HCT116 (cell line): ENCODE measurements at regions not wholly inside any gene's neighbourhood (a gene's known extent, or its start where the extent isn't known, plus 50 kb on each side); places are given as distances from the start of the nearest gene placed in this dataset.

Experiments
- ATAC-seq: fragments of 200-7000 bp; cut with Tn5 transposase; 2 replicates; pipeline ENCODE4 v1.9.1; 2020; ENCODE audit warnings: mild to moderate bottlenecking, moderate library complexity
- BruUV-seq: library from RNA; stranded (reverse); fragments of 400-500 nt; replicated peaks from 2 replicates; lab custom pipeline; 2021; lab: Mats Ljungman, UMichigan
- CTCF ChIA-PET: fragments of 300-600 bp; sonication (Branson Sonifier 250); formaldehyde crosslinking; loops from one replicate; lab custom pipeline; 2021; ENCODE audit warnings: antibody characterized with exemption; lab: Charles Lee
- POLR2A ChIA-PET: fragments of 300-600, 350-600 bp; sonication (Branson Sonifier 250); formaldehyde crosslinking; loops from one replicate; lab custom pipeline; 2021; ENCODE audit warnings: antibody characterized with exemption; lab: Charles Lee
- RAD21 ChIA-PET, 2 experiments: fragments of 300-600 bp; sonication (Branson Sonifier 250); formaldehyde crosslinking; loops; one replicate each; lab custom pipeline; 2023; ENCODE audit warnings: low total read pairs in 2 of 2; ENCODE audit not compliant: uncharacterized antibody in 2 of 2, unreplicated experiment in 2 of 2, low non-redundant PET in 1 of 2; lab: Charles Lee
- DNase-seq: peaks from one replicate; pipeline ENCODE4 v3.0.0-alpha.2; 2010; ENCODE audit warnings: low read depth, low spot score
- H2AFZ ChIP-seq: fragments of 200-600 bp; shearing (Covaris generic), sonication (generic); 2 replicates; pipeline ENCODE4 v1.6.1; 2017; ENCODE audit warnings: low read depth, mixed run types, mixed read lengths, antibody characterized with exemption, low read length; ENCODE audit not compliant: poor library complexity, severe bottlenecking
- H3K27ac ChIP-seq: 2 replicates; pipeline ENCODE4 v1.5.1; 2012; ENCODE audit warnings: low read depth, low read length
- H3K27me3 ChIP-seq: fragments of 200-600 bp; sonication (generic); 2 replicates; pipeline ENCODE4 v1.6.1; 2016; ENCODE audit warnings: mixed run types, low read length, mixed read lengths; ENCODE audit not compliant: insufficient read depth
- H3K36me3 ChIP-seq, 2 experiments: fragments of 200-500 bp in 1 of 2; fragments of 200-600 bp in 1 of 2; sonication (Bioruptor generic) in 1 of 2; sonication (generic) in 1 of 2; 2 replicates each; pipeline versions ENCODE4 v1.5.1 to v1.6.1; 2014 to 2016; ENCODE audit warnings: low read length in 2 of 2, inconsistent platforms in 1 of 2, mixed read lengths in 1 of 2, mixed run types in 1 of 2; ENCODE audit not compliant: insufficient read depth in 2 of 2, control insufficient read depth in 1 of 2
- H3K4me1 ChIP-seq, 2 experiments: fragments of 200-600 bp in 1 of 2; sonication (generic) in 1 of 2; 2 replicates each; pipeline versions ENCODE4 v1.5.1 to v1.6.1; 2012 to 2017; ENCODE audit warnings: low read length in 2 of 2, inconsistent platforms in 1 of 2, mild to moderate bottlenecking in 1 of 2, mixed read lengths in 1 of 2, mixed run types in 1 of 2, moderate library complexity in 1 of 2; ENCODE audit not compliant: insufficient read depth in 2 of 2, control insufficient read depth in 1 of 2
- H3K4me2 ChIP-seq: fragments of 200-600 bp; sonication (generic); 2 replicates; pipeline ENCODE4 v1.6.1; 2017; ENCODE audit warnings: mixed run types, low read length, mixed read lengths
- H3K4me3 ChIP-seq, 2 experiments: fragments of 200-600 bp in 1 of 2; sonication (generic) in 1 of 2; replicated peaks in 1 of 2; 2 replicates each; pipeline ENCODE4 v1.5.1; 2011 to 2016; ENCODE audit warnings: low read length in 2 of 2, control low read depth in 1 of 2, low read depth in 1 of 2, mild to moderate bottlenecking in 1 of 2, mixed read lengths in 1 of 2, mixed run types in 1 of 2
- H3K79me2 ChIP-seq: fragments of 200-600 bp; sonication (generic); 2 replicates; pipeline ENCODE4 v1.6.1; 2017; ENCODE audit warnings: mild to moderate bottlenecking, mixed run types, low read length, moderate library complexity, mixed read lengths; ENCODE audit not compliant: insufficient read depth
- H3K9ac ChIP-seq: fragments of 200-600 bp; sonication (generic); 2 replicates; pipeline ENCODE4 v1.6.1; 2016; ENCODE audit warnings: low read length, mixed read lengths
- H3K9me2 ChIP-seq: fragments of 200-600 bp; sonication (generic), shearing (Covaris generic); 2 replicates; pipeline ENCODE4 v1.6.1; 2017; ENCODE audit warnings: mixed run types, mild to moderate bottlenecking, moderate library complexity; ENCODE audit not compliant: insufficient read depth
- H3K9me3 ChIP-seq, 2 experiments: fragments of 200-500 bp in 1 of 2; fragments of 200-600 bp in 1 of 2; sonication (Bioruptor generic) in 1 of 2; sonication (generic) in 1 of 2; 2 replicates each; pipeline ENCODE4 v1.6.1; 2014 to 2017; ENCODE audit warnings: low read length in 2 of 2, mixed read lengths in 2 of 2, inconsistent platforms in 1 of 2, low read depth in 1 of 2, mild to moderate bottlenecking in 1 of 2, mixed run types in 1 of 2, moderate library complexity in 1 of 2; ENCODE audit not compliant: control insufficient read depth in 1 of 2, insufficient read depth in 1 of 2
- H4K20me1 ChIP-seq: fragments of 200-600 bp; sonication (generic), shearing (Covaris generic); 2 replicates; pipeline ENCODE4 v1.6.1; 2017; ENCODE audit warnings: mixed run types, mild to moderate bottlenecking, moderate library complexity; ENCODE audit not compliant: insufficient read depth
- ELF1 ChIP-seq: IDR thresholded peaks from 2 replicates; pipeline ENCODE4 v1.6.1; 2012; ENCODE audit warnings: low read depth, borderline replicate concordance
- MAX ChIP-seq: IDR thresholded peaks from 2 replicates; pipeline ENCODE4 v1.6.1; 2012
- REST ChIP-seq: IDR thresholded peaks from 2 replicates; pipeline ENCODE4 v1.6.1; 2012; ENCODE audit warnings: low read depth
- SRF ChIP-seq: IDR thresholded peaks from 2 replicates; pipeline ENCODE4 v1.6.1; 2012; ENCODE audit warnings: low read depth
- ZNF274 ChIP-seq: fragments of 200-500 bp; sonication (Bioruptor generic); IDR thresholded peaks from 2 replicates; pipeline ENCODE4 v1.6.1; 2014; ENCODE audit warnings: mild to moderate bottlenecking, low read depth, low read length, inconsistent platforms
- intact Hi-C: fragments of 100-400 bp; cut with micrococcal nuclease; formaldehyde crosslinking; loops from 2 replicates; pipeline ENCODE4 v1.10.0; 2022

- CTCF ChIA-PET: no interaction called here
- no peak for ATAC-seq
Observed at GRCh38 chr7:79612022-79612421, 158.6 kb upstream of the MAGI2 start.

More at GRCh38 chr7:79612022-79612421, 158.6 kb upstream of the MAGI2 start:
- H3K27ac ChIP-seq: no peak overlapping the region
- RAD21 ChIA-PET: no interaction called here
- H3K9me3 ChIP-seq: no peaks in the 10 kb centered on the region
- no peaks in the 10 kb centered on the region for H3K4me1 ChIP-seq
- no peaks in the 10 kb centered on the region; the same call in 1 of the 2 replicates for H3K9me2 ChIP-seq
- intact Hi-C loops: no loop called here
- no peak for DNase-seq
- no peaks in the 10 kb centered on the region for H3K36me3 ChIP-seq
- H3K9ac ChIP-seq: no peak overlapping the region
- POLR2A ChIA-PET: no interaction called here
- H4K20me1 ChIP-seq: no peaks in the 10 kb centered on the region
- no TSS peak for BruUV-seq
- no peaks in the 10 kb centered on the region for H3K79me2 ChIP-seq
- H3K4me3 ChIP-seq: no peak overlapping the region
- H3K4me2 ChIP-seq: no peak overlapping the region
- no peaks in the 10 kb centered on the region for H3K27me3 ChIP-seq
- H2AFZ ChIP-seq: no peak overlapping the region
- TF ChIP-seq ZNF274: no peak
- no peak for TF ChIP-seq ELF1
- no peak for TF ChIP-seq MAX
- TF ChIP-seq REST: no peak
- TF ChIP-seq SRF: no peak
